CD14-positive monocyte (primary cell): ENCODE measurements at regions not wholly inside any gene's neighbourhood (a gene's known extent, or its start where the extent isn't known, plus 50 kb on each side); places are given as distances from the start of the nearest gene placed in this dataset.

Source experiments
- DNase-seq, 3 donors: peaks; one replicate each; pipeline ENCODE4 v3.0.0-alpha.2; 2011 to 2022
- H2AFZ ChIP-seq: 2 replicates; pipeline ENCODE4 v1.6.0; 2012; ENCODE audit warnings: mild to moderate bottlenecking, low read depth, low read length, inconsistent platforms; ENCODE audit not compliant: insufficient read depth, poor library complexity, severe bottlenecking
- H3K27ac ChIP-seq, 2 donors: 1 replicate in 1 of 2; 2 replicates in 1 of 2; pipeline ENCODE4 v1.5.1; 2012 to 2013; ENCODE audit warnings: low read length in 2 of 2, control low read depth in 1 of 2, inconsistent platforms in 1 of 2, low read depth in 1 of 2, mild to moderate bottlenecking in 1 of 2
- H3K27me3 ChIP-seq, 2 donors: one replicate each; pipeline versions ENCODE4 v1.6.0 to v1.6.1; 2011 to 2013; ENCODE audit warnings: low read length in 2 of 2; ENCODE audit not compliant: control insufficient read depth in 2 of 2, insufficient read depth in 2 of 2
- H3K36me3 ChIP-seq, 2 donors: replicated peaks in 1 of 2; 1 replicate in 1 of 2; 2 replicates in 1 of 2; pipeline versions ENCODE4 v1.5.1 to v1.6.1; 2012 to 2013; ENCODE audit warnings: low read length in 2 of 2, control low read depth in 1 of 2, inconsistent platforms in 1 of 2, mild to moderate bottlenecking in 1 of 2; ENCODE audit not compliant: insufficient read depth in 2 of 2, control insufficient read depth in 1 of 2
- H3K4me1 ChIP-seq, 2 donors: 1 replicate in 1 of 2; 2 replicates in 1 of 2; pipeline versions ENCODE4 v1.5.1 to v1.6.1; 2012 to 2013; ENCODE audit warnings: low read length in 2 of 2, control low read depth in 1 of 2, inconsistent platforms in 1 of 2, mild to moderate bottlenecking in 1 of 2, moderate library complexity in 1 of 2; ENCODE audit not compliant: insufficient read depth in 2 of 2, control insufficient read depth in 1 of 2
- H3K4me2 ChIP-seq: replicated peaks from 2 replicates; pipeline ENCODE3; 2012; ENCODE audit warnings: low read length, moderate library complexity, mild to moderate bottlenecking; ENCODE audit not compliant: poor library complexity, severe bottlenecking; ENCODE audit errors: extremely low read depth
- H3K4me3 ChIP-seq, 3 experiments: fragments of 200-600 bp in 1 of 3; sonication (generic) in 1 of 3; replicated peaks in 1 of 3; 1 replicate in 2 of 3; 2 replicates in 1 of 3; pipeline ENCODE4 v1.5.1; 2011 to 2013; ENCODE audit warnings: low read length in 3 of 3, mild to moderate bottlenecking in 3 of 3, control low read depth in 2 of 3, low read depth in 2 of 3, inconsistent platforms in 1 of 3, moderate library complexity in 1 of 3
- H3K79me2 ChIP-seq: 2 replicates; pipeline ENCODE4 v1.6.0; 2012; ENCODE audit warnings: mild to moderate bottlenecking, control low read depth, inconsistent platforms, low read length, moderate library complexity; ENCODE audit not compliant: insufficient read depth
- H3K9ac ChIP-seq: 2 replicates; pipeline ENCODE4 v1.6.0; 2017; ENCODE audit warnings: low read length, mild to moderate bottlenecking; ENCODE audit not compliant: insufficient read depth, poor library complexity, severe bottlenecking
- H3K9me3 ChIP-seq, 2 donors: replicated peaks in 1 of 2; 1 replicate in 1 of 2; 2 replicates in 1 of 2; pipeline versions ENCODE4 v1.5.1 to v1.6.1; 2012 to 2013; ENCODE audit warnings: low read length in 2 of 2, control low read depth in 1 of 2; ENCODE audit not compliant: control insufficient read depth in 1 of 2, insufficient read depth in 1 of 2
- H4K20me1 ChIP-seq: 2 replicates; pipeline ENCODE4 v1.6.0; 2012; ENCODE audit warnings: mild to moderate bottlenecking, low read length, control low read depth, moderate library complexity; ENCODE audit not compliant: insufficient read depth
- H3K27ac Mint-ChIP-seq, 7 donors: one replicate each; pipeline ENCODE4 v1.8.0; 2020; ENCODE audit warnings: mild to moderate bottlenecking in 7 of 7, mixed read lengths in 7 of 7, moderate library complexity in 6 of 7, inconsistent platforms in 2 of 7
- H3K27me3 Mint-ChIP-seq, 3 donors: one replicate each; pipeline ENCODE4 v1.8.0; 2021 to 2022; ENCODE audit warnings: low read depth in 3 of 3, mild to moderate bottlenecking in 3 of 3, mixed read lengths in 3 of 3, moderate library complexity in 3 of 3, inconsistent platforms in 1 of 3
- H3K36me3 Mint-ChIP-seq, 2 donors: one replicate each; pipeline ENCODE4 v1.8.0; 2020; ENCODE audit warnings: mixed read lengths in 2 of 2, inconsistent platforms in 1 of 2, mild to moderate bottlenecking in 1 of 2
- H3K4me1 Mint-ChIP-seq: one replicate; pipeline ENCODE4 v1.8.0; 2020; ENCODE audit warnings: mild to moderate bottlenecking, mixed read lengths
- H3K4me3 Mint-ChIP-seq, 2 donors: one replicate each; pipeline ENCODE4 v1.8.0; 2020; ENCODE audit warnings: mild to moderate bottlenecking in 2 of 2, mixed read lengths in 2 of 2, moderate library complexity in 1 of 2
- H3K9me3 Mint-ChIP-seq, 7 donors: one replicate each; pipeline ENCODE4 v1.8.0; 2020 to 2022; ENCODE audit warnings: mixed read lengths in 7 of 7, mild to moderate bottlenecking in 6 of 7, moderate library complexity in 6 of 7, inconsistent platforms in 2 of 7
- WGBS: methylation state at CpG from one replicate; pipeline ENCODE4 v1.1.5; 2013; ENCODE audit warnings: missing lambda C conversion rate; ENCODE audit not compliant: insufficient coverage; 5-methylcytosine and 5-hydroxymethylcytosine counted together
- intact Hi-C, 2 donors: fragments of 100-400 bp; cut with micrococcal nuclease; formaldehyde crosslinking; loops; one replicate each; pipeline versions ENCODE4 v1.15.0 to v1.15.1; 2023
- TF ChIP-seq, protein P1 (sequence below): fragments of 200-600 bp; IDR thresholded peaks from one replicate; pipeline ENCODE4 v1.8.0; 2022; ENCODE audit warnings: antibody characterized with exemption, mild to moderate bottlenecking

DNA sequence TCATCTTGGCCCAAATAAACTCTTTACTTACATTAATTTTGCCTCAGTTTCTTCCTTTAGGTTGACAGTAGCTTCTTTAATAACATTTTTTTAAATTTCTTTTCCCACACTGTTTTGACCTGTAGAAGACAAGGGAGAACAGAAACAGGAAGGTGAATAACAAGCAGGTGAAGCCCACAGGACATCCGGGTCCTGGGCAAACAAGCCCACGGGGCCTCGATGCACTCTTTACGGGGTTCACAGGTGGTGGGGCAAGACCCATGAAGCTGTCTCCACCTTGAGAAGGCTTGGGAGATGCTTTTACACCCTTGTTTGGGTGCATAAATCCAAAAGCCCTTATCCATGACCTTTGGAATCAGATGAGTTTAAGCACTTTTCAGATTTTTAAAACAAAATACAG, 301.0 kb upstream of the MGAT5 start:
- Histone ChIP-seq H3K4me2 (no peak overlapping the region), H3K27me3 (no peaks in the 10 kb centered on the region), H3K79me2 (no peaks in the 10 kb centered on the region), H3K27ac (no peak overlapping the region), H3K4me1 (no peaks in the 10 kb centered on the region), H4K20me1 (no peaks in the 10 kb centered on the region), H2AFZ (no peak overlapping the region), H3K9me3 (no peaks in the 10 kb centered on the region), H3K36me3 (no peaks in the 10 kb centered on the region), H3K9ac (no peak overlapping the region), H3K4me3 (no peak overlapping the region)
- Mint-ChIP-seq H3K36me3 (no peaks in the 10 kb centered on the region), H3K9me3 (peaks cover 0 to 5% (median 1%) of the 10 kb centered on the region in 7 donors), H3K27me3 (peaks cover 3 to 11% (median 8%) of the 10 kb centered on the region in 3 donors), H3K4me1 (no peaks in the 10 kb centered on the region), H3K27ac (no peak overlapping the region), H3K4me3 (no peak overlapping the region)
- 85% methylated on average over 3 of the region's 4 CpGs for WGBS
- no peak for DNase-seq
- intact Hi-C loops = no loop called here
- TF ChIP-seq, protein P1, sequence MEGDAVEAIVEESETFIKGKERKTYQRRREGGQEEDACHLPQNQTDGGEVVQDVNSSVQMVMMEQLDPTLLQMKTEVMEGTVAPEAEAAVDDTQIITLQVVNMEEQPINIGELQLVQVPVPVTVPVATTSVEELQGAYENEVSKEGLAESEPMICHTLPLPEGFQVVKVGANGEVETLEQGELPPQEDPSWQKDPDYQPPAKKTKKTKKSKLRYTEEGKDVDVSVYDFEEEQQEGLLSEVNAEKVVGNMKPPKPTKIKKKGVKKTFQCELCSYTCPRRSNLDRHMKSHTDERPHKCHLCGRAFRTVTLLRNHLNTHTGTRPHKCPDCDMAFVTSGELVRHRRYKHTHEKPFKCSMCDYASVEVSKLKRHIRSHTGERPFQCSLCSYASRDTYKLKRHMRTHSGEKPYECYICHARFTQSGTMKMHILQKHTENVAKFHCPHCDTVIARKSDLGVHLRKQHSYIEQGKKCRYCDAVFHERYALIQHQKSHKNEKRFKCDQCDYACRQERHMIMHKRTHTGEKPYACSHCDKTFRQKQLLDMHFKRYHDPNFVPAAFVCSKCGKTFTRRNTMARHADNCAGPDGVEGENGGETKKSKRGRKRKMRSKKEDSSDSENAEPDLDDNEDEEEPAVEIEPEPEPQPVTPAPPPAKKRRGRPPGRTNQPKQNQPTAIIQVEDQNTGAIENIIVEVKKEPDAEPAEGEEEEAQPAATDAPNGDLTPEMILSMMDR = no peak

DNA sequence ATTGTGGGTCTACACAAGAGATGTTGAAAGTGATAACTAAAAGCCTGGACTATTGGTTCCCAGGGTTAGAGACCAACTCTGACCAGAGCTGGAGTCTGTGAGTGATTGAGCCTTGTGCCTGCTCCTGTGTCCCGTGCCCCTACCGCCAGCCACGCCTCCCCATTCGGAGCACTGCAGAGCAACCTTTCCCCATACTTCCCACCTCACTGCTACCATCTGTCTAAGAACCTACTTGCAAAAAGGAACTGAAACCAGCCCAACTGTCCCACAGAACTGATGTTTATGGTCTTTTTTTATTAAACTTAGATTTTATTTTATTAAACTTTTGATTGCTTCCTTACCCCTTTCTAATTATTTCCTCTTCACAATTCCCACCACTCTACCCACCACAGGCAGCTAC, 300.3 kb upstream of the MGAT5 start:
- WGBS = 32% methylated on average over 4 of the region's 4 CpGs
- Histone ChIP-seq H3K4me1 (no peaks in the 10 kb centered on the region), H3K27ac (no peak overlapping the region), H2AFZ (no peak overlapping the region), H3K9me3 (no peaks in the 10 kb centered on the region), H3K36me3 (no peaks in the 10 kb centered on the region), H3K27me3 (no peaks in the 10 kb centered on the region), H3K9ac (no peak overlapping the region), H4K20me1 (no peaks in the 10 kb centered on the region), H3K4me3 (no peak overlapping the region), H3K4me2 (no peak overlapping the region), H3K79me2 (no peaks in the 10 kb centered on the region)
- Mint-ChIP-seq H3K27ac (no peak overlapping the region), H3K36me3 (no peaks in the 10 kb centered on the region), H3K4me3 (no peak overlapping the region), H3K27me3 (peaks cover 4 to 11% (median 7%) of the 10 kb centered on the region in 3 donors), H3K4me1 (no peaks in the 10 kb centered on the region), H3K9me3 (peaks cover 0 to 8% (median 1%) of the 10 kb centered on the region in 7 donors)
- TF ChIP-seq, protein P1 = no peak
- intact Hi-C loops = no loop called here
- no peak for DNase-seq
